ENCODE measurements at regions not wholly inside any gene's neighbourhood (a gene's known extent, or its start where the extent isn't known, plus 50 kb on each side); places are given as distances from the start of the nearest gene placed in this dataset.

DNA sequence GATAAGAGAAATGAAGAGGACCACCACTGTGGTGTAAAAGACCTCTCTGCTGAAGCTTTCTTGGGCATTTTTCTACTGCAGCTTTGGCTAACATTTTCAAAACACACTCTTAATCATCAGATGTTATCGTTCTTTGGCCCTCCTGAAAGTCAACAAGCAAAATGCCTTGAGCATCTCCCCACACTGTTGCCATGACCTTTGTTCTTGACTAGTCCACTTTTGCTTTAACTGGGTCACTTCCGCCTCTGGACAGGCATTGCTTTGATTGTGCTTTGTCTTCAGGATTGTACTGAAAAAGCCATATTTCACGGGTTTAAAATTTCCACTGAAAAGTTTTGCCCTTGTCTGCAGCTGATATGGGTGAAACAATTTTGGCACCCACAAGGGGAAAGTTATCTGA, 107.8 kb upstream of the CXCL12 start:
- DNase-seq (ENCODE audit: low read depth) = no peak
- TF ChIP-seq, protein P1, sequence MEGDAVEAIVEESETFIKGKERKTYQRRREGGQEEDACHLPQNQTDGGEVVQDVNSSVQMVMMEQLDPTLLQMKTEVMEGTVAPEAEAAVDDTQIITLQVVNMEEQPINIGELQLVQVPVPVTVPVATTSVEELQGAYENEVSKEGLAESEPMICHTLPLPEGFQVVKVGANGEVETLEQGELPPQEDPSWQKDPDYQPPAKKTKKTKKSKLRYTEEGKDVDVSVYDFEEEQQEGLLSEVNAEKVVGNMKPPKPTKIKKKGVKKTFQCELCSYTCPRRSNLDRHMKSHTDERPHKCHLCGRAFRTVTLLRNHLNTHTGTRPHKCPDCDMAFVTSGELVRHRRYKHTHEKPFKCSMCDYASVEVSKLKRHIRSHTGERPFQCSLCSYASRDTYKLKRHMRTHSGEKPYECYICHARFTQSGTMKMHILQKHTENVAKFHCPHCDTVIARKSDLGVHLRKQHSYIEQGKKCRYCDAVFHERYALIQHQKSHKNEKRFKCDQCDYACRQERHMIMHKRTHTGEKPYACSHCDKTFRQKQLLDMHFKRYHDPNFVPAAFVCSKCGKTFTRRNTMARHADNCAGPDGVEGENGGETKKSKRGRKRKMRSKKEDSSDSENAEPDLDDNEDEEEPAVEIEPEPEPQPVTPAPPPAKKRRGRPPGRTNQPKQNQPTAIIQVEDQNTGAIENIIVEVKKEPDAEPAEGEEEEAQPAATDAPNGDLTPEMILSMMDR (conservative IDR thresholded peaks at IDR 0.05; ENCODE audit: low read depth, low read length) = no peak
- H3K4me3 ChIP-seq (ENCODE audit: low read depth, low read length) = no peak overlapping the region

DNA sequence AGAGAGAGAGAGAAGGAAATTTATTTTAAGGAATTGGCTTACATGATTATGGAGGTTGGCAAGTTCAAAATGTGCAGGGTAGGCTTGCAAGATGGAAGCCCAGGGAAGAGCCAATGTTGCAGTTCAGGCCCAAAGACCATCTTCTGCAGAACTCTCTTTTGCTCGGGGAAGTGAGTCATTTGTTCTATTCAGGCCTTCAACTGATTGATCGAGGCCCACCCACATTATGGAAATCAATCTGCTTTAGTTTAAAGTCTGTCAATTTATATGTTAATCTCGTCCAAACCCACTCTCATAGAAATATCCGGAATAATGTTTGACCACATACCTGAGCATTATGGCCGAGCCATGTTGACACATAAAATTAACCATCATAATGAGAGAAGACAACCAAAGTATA, 113.3 kb upstream of the CXCL12 start:
- no peak overlapping the region for H3K4me3 ChIP-seq (ENCODE audit: low read depth, low read length)
- TF ChIP-seq, protein P1 (conservative IDR thresholded peaks at IDR 0.05; ENCODE audit: low read depth, low read length) = no peak
- no peak for DNase-seq (ENCODE audit: low read depth)

DNA sequence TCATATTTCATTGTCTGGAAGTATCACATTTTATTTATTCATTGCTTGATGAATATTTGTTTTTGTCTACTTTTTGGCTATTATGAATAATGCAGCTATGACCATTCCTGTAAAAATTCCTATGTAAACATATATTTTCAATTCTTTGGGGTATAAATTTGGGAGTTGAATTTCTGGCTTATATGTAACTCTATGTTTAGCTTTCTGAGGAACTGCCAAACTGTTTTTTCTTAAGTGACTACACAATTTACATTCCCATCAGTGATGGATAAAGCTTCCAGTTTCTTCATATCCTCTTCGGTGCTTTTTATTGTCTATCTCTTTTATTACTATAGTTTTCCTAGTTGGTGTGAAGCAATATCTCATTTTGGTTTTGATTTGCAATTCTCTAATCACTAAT, 115.6 kb upstream of the CXCL12 start:
- no peak for DNase-seq (ENCODE audit: low read depth)
- TF ChIP-seq, protein P1 (conservative IDR thresholded peaks at IDR 0.05; ENCODE audit: low read depth, low read length) = no peak
- no peak overlapping the region for H3K4me3 ChIP-seq (ENCODE audit: low read depth, low read length)

GRCh38 chr10:44506386-44506785, 121.5 kb upstream of the CXCL12 start:
- TF ChIP-seq, protein P1 (conservative IDR thresholded peaks at IDR 0.05; ENCODE audit: low read depth, low read length) = no peak
- DNase-seq (ENCODE audit: low read depth) = no peak
- H3K4me3 ChIP-seq (ENCODE audit: low read depth, low read length) = no peak overlapping the region

DNA sequence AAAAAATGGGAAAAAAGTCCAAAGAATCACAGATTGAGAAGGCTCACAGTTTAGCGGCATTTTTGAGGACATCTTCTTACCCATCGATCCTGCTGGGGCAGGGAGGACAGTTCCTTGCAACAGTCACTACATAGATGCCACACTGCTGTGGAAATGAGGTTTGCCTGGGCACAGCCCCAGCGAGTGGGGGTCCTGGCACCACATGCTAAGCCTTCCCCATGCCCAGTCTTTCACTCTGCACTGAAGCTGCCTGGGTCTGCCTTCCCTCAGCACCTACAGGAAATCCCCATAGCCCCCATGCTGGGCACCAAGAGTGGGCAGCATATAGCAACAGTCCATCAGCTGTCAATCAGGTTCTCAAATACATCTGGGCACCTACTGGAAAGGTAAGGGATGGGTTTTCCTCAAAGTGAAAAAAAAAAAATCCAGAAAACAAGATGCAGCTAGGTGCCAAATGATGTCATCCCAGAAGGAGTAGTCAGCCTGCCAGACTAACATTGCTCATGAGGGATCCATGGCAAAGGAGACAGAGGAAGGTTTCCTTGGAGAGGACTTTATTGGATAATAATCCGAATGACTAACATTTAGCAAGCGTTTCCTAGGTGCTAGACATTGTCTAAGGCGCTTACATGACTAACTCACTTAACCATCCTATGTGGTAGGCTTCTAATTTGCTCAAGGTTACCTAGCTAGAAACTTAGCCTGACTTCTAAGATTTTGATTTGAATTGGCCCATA, 125.7 kb upstream of the CXCL12 start:
- TF ChIP-seq, protein P1 (conservative IDR thresholded peaks at IDR 0.05; ENCODE audit: low read depth, low read length) = no peak
- DNase-seq (ENCODE audit: low read depth) = no peak
- H3K4me3 ChIP-seq (ENCODE audit: low read depth, low read length) = no peak overlapping the region

- no peak for DNase-seq (ENCODE audit: low read depth)
- no peak overlapping the region for H3K4me3 ChIP-seq (ENCODE audit: low read depth, low read length)
- TF ChIP-seq, protein P1 (conservative IDR thresholded peaks at IDR 0.05; ENCODE audit: low read depth, low read length) = no peak
Measured at GRCh38 chr10:44511166-44511565, 126.3 kb upstream of the CXCL12 start.

- H3K4me3 ChIP-seq (ENCODE audit: low read depth, low read length) = no peak overlapping the region
- no peak for DNase-seq (ENCODE audit: low read depth)
- TF ChIP-seq, protein P1 (conservative IDR thresholded peaks at IDR 0.05; ENCODE audit: low read depth, low read length) = no peak
Measured at GRCh38 chr10:44511601-44512000, 126.7 kb upstream of the CXCL12 start.
